Mucosa of descending colon (tissue), 3 donors: ENCODE measurements at regions not wholly inside any gene's neighbourhood (a gene's known extent, or its start where the extent isn't known, plus 50 kb on each side); places are given as distances from the start of the nearest gene placed in this dataset.

Experiments used
- ATAC-seq: fragments of 200-7000 bp; cut with Tn5 transposase; one replicate; pipeline ENCODE4 v1.9.1; 2020; ENCODE audit warnings: mild to moderate bottlenecking, moderate library complexity
- DNase-seq, 3 donors: peaks; one replicate each; pipeline ENCODE4 v3.0.0-alpha.2; 2020
- H3K36me3 ChIP-seq: fragments of 200-600 bp; one replicate; pipeline ENCODE4 v1.8.0; 2021; ENCODE audit warnings: low read depth, mild to moderate bottlenecking
- H3K4me1 ChIP-seq: fragments of 200-600 bp; one replicate; pipeline ENCODE4 v1.8.0; 2021; ENCODE audit warnings: low read depth, mild to moderate bottlenecking
- H3K4me3 ChIP-seq: fragments of 200-600 bp; one replicate; pipeline ENCODE4 v1.8.0; 2021; ENCODE audit warnings: mild to moderate bottlenecking
- H3K9me3 ChIP-seq: fragments of 200-600 bp; one replicate; pipeline ENCODE4 v1.8.0; 2021; ENCODE audit warnings: mild to moderate bottlenecking
- intact Hi-C, 2 donors: fragments of 100-400 bp; cut with DNase I in 1 of 2; cut with micrococcal nuclease in 1 of 2; formaldehyde crosslinking; loops; one replicate each; pipeline versions ENCODE4 v1.11.0 to v1.11.1; 2022; cut with DNase I, micrococcal nuclease
- TF ChIP-seq, protein P1 (sequence below): fragments of 200-600 bp; IDR thresholded peaks from one replicate; pipeline ENCODE4 v1.8.0; 2022; ENCODE audit warnings: antibody characterized with exemption, mild to moderate bottlenecking
- donor health status: DM: no; HTN: no; CAD: no; lungs with moderate emphysema.
- donor health status: DM: no; HTN: no; CAD: no.
- donor health status: DM: no; HTN: yes; CAD: no.

- H3K4me3 ChIP-seq = no peak overlapping the region
- no peaks in the 10 kb centered on the region for H3K36me3 ChIP-seq
- DNase-seq (no peak), ATAC-seq (no peak)
- no peaks in the 10 kb centered on the region for H3K9me3 ChIP-seq
- no peaks in the 10 kb centered on the region for H3K4me1 ChIP-seq
- intact Hi-C loops = no loop called here
- TF ChIP-seq, protein P1, sequence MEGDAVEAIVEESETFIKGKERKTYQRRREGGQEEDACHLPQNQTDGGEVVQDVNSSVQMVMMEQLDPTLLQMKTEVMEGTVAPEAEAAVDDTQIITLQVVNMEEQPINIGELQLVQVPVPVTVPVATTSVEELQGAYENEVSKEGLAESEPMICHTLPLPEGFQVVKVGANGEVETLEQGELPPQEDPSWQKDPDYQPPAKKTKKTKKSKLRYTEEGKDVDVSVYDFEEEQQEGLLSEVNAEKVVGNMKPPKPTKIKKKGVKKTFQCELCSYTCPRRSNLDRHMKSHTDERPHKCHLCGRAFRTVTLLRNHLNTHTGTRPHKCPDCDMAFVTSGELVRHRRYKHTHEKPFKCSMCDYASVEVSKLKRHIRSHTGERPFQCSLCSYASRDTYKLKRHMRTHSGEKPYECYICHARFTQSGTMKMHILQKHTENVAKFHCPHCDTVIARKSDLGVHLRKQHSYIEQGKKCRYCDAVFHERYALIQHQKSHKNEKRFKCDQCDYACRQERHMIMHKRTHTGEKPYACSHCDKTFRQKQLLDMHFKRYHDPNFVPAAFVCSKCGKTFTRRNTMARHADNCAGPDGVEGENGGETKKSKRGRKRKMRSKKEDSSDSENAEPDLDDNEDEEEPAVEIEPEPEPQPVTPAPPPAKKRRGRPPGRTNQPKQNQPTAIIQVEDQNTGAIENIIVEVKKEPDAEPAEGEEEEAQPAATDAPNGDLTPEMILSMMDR = no peak
These were observed 410.4 kb upstream of the KLF4 start for GRCh38 chr9:107899961-107900330.

GRCh38 chr9:107898761-107899160, 409.2 kb upstream of the KLF4 start:
- TF ChIP-seq, protein P1 = no peak
- Histone ChIP-seq H3K36me3 (no peaks in the 10 kb centered on the region), H3K4me1 (no peaks in the 10 kb centered on the region), H3K4me3 (no peak overlapping the region), H3K9me3 (no peaks in the 10 kb centered on the region)
- DNase-seq (no peak), ATAC-seq (no peak)
- intact Hi-C loops = no loop called here

DNA sequence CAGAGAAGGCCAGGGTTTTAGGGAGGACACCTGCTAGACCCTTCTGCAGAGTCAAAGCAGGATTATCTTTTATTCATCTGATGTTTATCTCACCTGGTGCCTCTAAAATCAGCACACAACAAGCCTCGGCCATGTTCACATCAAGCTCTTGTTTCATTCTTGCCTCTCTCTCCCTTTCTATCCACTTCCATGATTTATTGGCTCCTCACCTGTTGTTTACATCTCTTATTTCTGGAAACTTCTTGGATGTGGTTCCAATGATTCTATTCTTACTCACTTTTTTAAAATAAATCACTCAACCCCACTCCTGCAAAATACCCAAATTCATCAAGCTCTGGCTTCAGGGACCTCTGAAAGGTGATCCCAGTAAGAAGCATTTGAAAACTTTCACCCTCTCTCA, 407.0 kb upstream of the KLF4 start:
- Histone ChIP-seq H3K4me1 (no peaks in the 10 kb centered on the region), H3K9me3 (no peaks in the 10 kb centered on the region), H3K4me3 (no peak overlapping the region), H3K36me3 (no peaks in the 10 kb centered on the region)
- intact Hi-C loops = no loop called here
- ATAC-seq (no peak), DNase-seq (no peak)
- TF ChIP-seq, protein P1 = no peak

DNA sequence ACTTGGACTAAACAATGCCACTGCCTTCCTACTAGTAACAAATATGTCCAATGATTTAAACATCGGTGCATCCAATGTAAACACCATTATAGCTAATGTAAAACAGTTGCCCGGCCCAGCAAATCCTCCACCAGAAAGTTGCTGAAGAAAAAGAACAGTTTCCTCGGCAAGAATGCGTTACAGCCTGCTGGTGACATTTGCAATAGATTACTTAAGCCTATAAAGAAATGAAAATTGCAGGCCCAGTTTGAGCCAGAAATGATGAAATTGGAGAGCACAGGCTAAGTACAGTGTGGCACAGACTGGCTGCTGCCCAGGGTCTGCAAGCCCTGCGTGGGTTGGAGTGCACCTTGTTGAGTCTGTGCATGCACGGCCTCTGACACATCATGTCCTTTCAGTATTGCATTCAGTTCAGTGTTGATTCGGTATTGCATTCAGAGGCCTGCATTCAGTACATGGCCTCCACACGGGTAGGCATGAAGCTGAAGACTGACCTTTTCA, 406.0 kb upstream of the KLF4 start:
- intact Hi-C loops = no loop called here
- ATAC-seq = no peak
- TF ChIP-seq, protein P1 = no peak
- no peak for DNase-seq
- H3K4me3 ChIP-seq = no peak overlapping the region
- H3K4me1 ChIP-seq = no peaks in the 10 kb centered on the region
- H3K9me3 ChIP-seq = no peaks in the 10 kb centered on the region
- H3K36me3 ChIP-seq = no peaks in the 10 kb centered on the region

- Histone ChIP-seq H3K9me3 (no peaks in the 10 kb centered on the region), H3K36me3 (no peaks in the 10 kb centered on the region), H3K4me1 (no peaks in the 10 kb centered on the region), H3K4me3 (no peak overlapping the region)
- ATAC-seq (no peak), DNase-seq (peak in 1 of 3 donors; percentile 14)
- intact Hi-C loops = no loop called here
- TF ChIP-seq, protein P1 = no peak
These were observed 405.1 kb upstream of the KLF4 start for GRCh38 chr9:107894572-107895261.
